ENCODE measurements at regions not wholly inside any gene's neighbourhood (a gene's known extent, or its start where the extent isn't known, plus 50 kb on each side); places are given as distances from the start of the nearest gene placed in this dataset.

DNA sequence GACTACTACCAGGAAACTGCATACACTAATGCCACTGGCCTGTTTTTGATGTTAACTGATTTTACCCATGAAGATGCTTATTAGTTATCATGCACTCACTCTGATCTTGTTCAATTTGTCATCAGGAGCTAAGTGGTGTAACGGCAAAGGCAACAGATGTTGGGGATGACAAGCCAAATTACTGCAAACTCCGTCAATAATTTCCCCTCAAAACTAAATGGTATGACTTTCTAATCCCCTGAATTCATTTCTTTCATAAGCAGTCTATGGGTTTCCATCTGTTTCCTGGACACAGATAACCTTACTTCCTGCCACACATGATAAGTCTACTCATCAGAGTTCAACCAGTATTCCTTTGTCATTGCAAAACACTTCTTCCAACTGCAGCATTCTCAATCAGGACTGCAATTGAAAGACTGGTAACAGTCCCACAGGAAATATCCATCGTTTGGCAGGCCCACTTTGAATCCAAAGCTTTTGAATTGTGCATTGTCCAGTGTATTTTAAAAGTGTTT is 96.2 kb upstream of the SMC2 start:
- intact Hi-C loops (cut with micrococcal nuclease), result no loop called here
- Mint-ChIP-seq H3K4me3 (no peak overlapping the region), H3K4me1 (ENCODE audit: low read depth) (no peaks in the 10 kb centered on the region), H3K9me3 (no peaks in the 10 kb centered on the region), H3K36me3 (ENCODE audit: low read depth) (no peaks in the 10 kb centered on the region), H3K27me3 (no peaks in the 10 kb centered on the region), H3K27ac (no peak overlapping the region)

DNA sequence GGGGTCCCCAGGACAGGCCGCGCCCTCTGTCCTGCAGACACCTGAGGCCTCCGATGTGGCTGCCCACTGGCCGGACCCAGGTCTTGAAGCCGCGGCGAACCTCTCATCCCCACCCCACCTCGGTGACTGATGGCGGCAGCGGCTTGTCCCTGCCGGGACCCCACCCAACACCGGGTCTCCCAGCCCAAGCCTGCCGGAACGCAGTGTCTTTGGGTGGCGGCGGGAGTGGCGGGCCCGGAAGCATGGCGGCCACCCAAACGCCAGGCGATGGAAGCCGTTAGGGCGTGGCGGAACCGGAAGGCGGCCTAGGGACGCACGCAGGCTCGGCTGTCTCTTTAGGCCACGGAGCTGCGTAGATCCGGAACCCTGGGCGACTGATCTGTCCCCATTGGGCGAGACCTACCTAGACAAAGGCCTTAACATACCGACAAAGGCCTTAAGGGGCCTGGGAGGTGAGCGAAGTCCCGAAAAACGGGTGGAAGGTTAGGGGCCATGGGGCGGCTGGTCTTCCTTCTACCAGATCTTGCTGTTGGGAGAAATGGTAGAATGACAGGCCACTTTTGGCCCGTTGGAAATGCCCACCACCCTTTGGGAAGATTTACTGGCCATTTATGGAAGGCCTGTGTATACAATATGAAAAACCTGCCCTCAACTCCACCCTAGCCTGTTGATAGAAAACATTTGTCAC is 94.6 kb upstream of the SMC2 start:
- no peaks in the 10 kb centered on the region for H3K4me1 Mint-ChIP-seq (ENCODE audit: low read depth)
- intact Hi-C loops (cut with micrococcal nuclease), result no loop called here
- no peaks in the 10 kb centered on the region for H3K36me3 Mint-ChIP-seq (ENCODE audit: low read depth)
- H3K4me3 Mint-ChIP-seq, result no peak overlapping the region
- no peaks in the 10 kb centered on the region for H3K9me3 Mint-ChIP-seq
- H3K27me3 Mint-ChIP-seq, result no peaks in the 10 kb centered on the region
- H3K27ac Mint-ChIP-seq, result no peak overlapping the region

DNA sequence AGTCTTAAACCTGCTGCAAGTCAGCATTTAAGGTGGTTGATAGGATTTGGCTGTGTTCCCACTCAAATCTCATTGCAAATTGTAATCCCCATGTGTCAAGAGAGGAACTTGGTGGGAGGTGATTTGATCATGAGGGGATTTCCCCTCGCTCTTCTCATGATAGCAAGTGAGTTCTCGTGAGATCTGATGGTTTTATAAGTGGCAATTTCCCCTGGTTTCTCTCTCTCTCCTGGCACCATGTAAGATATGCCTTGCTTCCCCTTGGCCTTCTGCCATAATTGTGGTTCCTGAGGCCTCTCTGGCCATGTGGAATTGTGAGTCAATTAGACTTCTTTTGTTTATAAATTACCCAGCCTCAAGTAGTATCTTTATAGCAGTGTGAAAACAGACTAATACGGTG is 84.3 kb upstream of the SMC2 start:
- Mint-ChIP-seq H3K4me1 (ENCODE audit: low read depth) (no peaks in the 10 kb centered on the region), H3K27ac (no peak overlapping the region), H3K4me3 (no peak overlapping the region), H3K27me3 (no peaks in the 10 kb centered on the region), H3K9me3 (peaks cover 8% of the 10 kb centered on the region), H3K36me3 (ENCODE audit: low read depth) (no peaks in the 10 kb centered on the region)
- intact Hi-C loops (cut with micrococcal nuclease), result no loop called here

DNA sequence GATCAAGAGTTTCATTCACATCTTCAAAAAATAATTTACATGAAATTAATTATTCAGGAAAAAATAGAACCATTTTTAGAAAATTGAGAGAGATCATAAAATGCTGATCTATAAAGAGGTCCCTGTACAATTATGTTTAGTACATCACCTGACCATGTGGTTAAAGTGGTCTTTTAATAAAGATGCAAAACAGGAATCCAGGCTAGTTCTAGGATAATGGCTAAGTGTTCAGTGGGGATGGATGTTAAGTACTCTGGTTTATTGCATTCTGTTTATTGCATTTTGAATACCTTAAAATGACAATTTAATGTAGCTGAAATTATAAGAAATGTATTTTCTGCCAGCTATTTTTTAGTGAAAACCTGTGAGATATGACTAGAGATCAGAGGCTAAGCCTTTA is 72.0 kb upstream of the SMC2 start:
- H3K9me3 Mint-ChIP-seq, result no peaks in the 10 kb centered on the region
- intact Hi-C loops (cut with micrococcal nuclease), result no loop called here
- no peak overlapping the region for H3K27ac Mint-ChIP-seq

DNA sequence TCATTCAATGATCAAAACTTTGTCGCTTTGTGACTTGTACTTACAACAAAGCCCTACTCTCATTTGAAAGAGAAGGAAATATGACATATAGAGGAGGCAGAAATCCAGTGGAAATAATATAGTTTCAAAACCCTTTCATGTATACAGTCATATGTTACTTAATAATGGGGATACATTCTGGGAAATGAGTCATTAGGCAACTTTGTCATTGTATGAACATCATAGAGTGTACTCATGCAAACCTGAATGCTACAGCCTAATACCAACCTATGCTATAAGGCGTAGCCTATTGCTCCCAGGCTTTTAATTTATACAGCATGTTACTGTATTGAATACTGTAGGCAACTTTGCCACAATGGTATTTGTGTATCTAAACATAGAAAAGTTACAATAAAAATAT is 69.0 kb upstream of the SMC2 start:
- H3K4me3 Mint-ChIP-seq, result no peak overlapping the region
- intact Hi-C loops (cut with micrococcal nuclease), result no loop called here
- H3K27ac Mint-ChIP-seq, result no peak overlapping the region
- H3K4me1 Mint-ChIP-seq (ENCODE audit: low read depth), result peaks cover 5% of the 10 kb centered on the region
- no peaks in the 10 kb centered on the region for H3K27me3 Mint-ChIP-seq
- no peaks in the 10 kb centered on the region for H3K9me3 Mint-ChIP-seq
- H3K36me3 Mint-ChIP-seq (ENCODE audit: low read depth), result no peaks in the 10 kb centered on the region

More for the DNA sequence above, 72.0 kb upstream of the SMC2 start:
- no peak overlapping the region for H3K4me3 Mint-ChIP-seq
- H3K27me3 Mint-ChIP-seq, result no peaks in the 10 kb centered on the region
- H3K36me3 Mint-ChIP-seq (ENCODE audit: low read depth), result no peaks in the 10 kb centered on the region
- no peaks in the 10 kb centered on the region for H3K4me1 Mint-ChIP-seq (ENCODE audit: low read depth)

DNA sequence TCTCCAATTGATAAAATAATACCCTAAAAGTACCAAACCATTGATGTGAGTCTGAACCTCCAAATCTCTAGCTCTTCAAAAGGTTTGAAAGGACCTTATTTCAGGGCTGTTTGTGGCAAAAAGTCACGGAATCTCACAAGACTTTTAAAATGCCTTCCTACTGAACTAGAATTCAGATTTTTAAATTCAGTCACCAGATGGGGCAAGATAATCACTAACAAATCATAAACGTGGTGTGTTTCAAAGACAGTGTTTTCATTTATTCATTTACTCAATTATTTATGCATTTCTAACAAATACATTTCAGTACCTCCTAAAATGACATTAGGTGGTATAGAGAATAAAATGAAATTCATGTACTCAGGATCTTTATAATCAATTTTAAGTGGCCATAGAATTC is 68.2 kb upstream of the SMC2 start:
- intact Hi-C loops (cut with micrococcal nuclease), result no loop called here
- Mint-ChIP-seq H3K36me3 (ENCODE audit: low read depth) (no peaks in the 10 kb centered on the region), H3K4me1 (ENCODE audit: low read depth) (peaks cover 5% of the 10 kb centered on the region), H3K27ac (no peak overlapping the region), H3K27me3 (no peaks in the 10 kb centered on the region), H3K4me3 (no peak overlapping the region), H3K9me3 (no peaks in the 10 kb centered on the region)

DNA sequence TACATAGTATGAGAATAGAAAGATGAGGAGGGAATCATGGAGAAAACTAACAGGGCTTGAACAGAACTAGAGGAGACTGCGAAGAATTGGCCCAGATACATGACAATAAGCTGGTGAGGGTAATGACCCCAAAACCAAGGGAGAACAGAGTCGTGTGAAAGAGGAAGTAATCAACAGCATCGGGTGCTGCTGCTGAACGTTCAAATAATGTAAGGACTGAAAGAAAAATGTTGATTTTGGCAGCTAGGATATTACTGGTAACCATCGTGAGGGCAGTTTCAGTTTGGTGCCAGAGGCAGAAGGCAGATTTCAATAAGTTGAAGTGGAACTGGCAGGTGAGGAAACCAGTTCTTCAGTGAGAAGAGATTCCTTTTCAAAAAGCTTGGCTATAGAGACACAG is 66.8 kb upstream of the SMC2 start:
- H3K27ac Mint-ChIP-seq, result no peak overlapping the region
- peaks cover 5% of the 10 kb centered on the region for H3K4me1 Mint-ChIP-seq (ENCODE audit: low read depth)

DNA sequence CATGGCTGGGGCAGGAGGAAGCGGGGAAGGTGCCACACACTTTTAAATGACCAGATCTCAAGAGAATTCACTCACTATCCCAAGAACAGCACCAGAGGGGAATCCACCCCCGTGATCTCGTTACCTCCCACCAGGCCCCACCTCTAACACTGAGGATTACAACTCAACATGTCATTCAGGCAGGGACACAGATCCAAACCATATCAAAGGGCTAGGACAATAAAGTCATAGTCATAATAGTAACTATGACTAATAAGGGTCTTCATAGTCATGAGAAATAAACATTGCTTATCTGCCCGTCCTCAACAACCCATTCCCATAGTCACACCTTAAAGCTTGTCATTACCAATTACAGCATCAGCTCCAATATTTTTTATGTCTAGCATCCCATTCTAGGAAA is 65.3 kb upstream of the SMC2 start:
- Mint-ChIP-seq H3K36me3 (ENCODE audit: low read depth) (no peaks in the 10 kb centered on the region), H3K4me1 (ENCODE audit: low read depth) (peaks cover 5% of the 10 kb centered on the region), H3K9me3 (no peaks in the 10 kb centered on the region), H3K4me3 (no peak overlapping the region), H3K27ac (no peak overlapping the region), H3K27me3 (no peaks in the 10 kb centered on the region)
- intact Hi-C loops (cut with micrococcal nuclease), result no loop called here

More for the DNA sequence above, 66.8 kb upstream of the SMC2 start:
- intact Hi-C loops (cut with micrococcal nuclease), result no loop called here
- no peaks in the 10 kb centered on the region for H3K36me3 Mint-ChIP-seq (ENCODE audit: low read depth)
- H3K27me3 Mint-ChIP-seq, result no peaks in the 10 kb centered on the region
- H3K4me3 Mint-ChIP-seq, result no peak overlapping the region
- no peaks in the 10 kb centered on the region for H3K9me3 Mint-ChIP-seq

Measured in dendritic cell treated with granulocyte-macrophage colony-stimulating factor and Interleukin-4, amounts not matched to agents 40 ng/mL and 50 ng/mL, for 4 days (primary cell).